Liver (tissue), 3 donors: ENCODE measurements at regions not wholly inside any gene's neighbourhood (a gene's known extent, or its start where the extent isn't known, plus 50 kb on each side); places are given as distances from the start of the nearest gene placed in this dataset.

ENCODE experiments used
- TAF1 ChIP-seq: conservative IDR thresholded peaks from 2 replicates; pipeline ENCODE4 v1.6.1; 2016; ENCODE audit warnings: antibody characterized with exemption, mild to moderate bottlenecking
- TF ChIP-seq, protein P1 (sequence below): fragments of 150-350 bp; IDR thresholded peaks from 2 replicates; pipeline ENCODE4 v1.5.1; 2017; ENCODE audit warnings: improper control_type of control experiment, low read depth, low read length; ENCODE audit not compliant: missing input control
- donor health status: healthy.
- donor health status: healthy.

DNA sequence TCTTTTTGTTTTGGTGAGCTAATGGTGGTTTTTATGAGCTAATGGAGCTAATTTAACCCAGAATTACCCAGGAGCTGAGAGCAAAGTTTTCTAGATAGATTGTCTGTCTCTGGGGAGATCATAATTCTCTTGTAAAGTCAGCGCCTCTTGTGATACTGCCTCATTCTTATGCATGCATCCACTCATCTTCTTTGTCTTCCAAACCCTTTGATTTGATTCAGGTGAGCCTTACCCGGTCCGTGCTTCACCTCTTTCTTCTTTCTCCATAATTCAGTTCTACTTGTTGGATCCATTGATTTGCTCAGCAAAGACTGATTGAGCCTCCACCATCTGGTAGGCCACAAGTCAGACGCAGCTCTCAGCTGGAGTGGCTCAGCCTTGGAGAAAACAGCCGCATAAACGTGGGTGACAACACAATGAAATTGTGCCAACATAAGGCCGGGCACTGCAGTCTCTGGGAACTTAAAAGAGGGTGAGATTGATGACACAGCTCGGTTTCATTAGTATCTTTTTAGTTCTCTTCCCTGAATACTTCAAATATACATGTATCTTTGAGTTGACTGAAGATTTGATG is 158.5 kb upstream of the SH3BP4 start:
- TF ChIP-seq, protein P1, sequence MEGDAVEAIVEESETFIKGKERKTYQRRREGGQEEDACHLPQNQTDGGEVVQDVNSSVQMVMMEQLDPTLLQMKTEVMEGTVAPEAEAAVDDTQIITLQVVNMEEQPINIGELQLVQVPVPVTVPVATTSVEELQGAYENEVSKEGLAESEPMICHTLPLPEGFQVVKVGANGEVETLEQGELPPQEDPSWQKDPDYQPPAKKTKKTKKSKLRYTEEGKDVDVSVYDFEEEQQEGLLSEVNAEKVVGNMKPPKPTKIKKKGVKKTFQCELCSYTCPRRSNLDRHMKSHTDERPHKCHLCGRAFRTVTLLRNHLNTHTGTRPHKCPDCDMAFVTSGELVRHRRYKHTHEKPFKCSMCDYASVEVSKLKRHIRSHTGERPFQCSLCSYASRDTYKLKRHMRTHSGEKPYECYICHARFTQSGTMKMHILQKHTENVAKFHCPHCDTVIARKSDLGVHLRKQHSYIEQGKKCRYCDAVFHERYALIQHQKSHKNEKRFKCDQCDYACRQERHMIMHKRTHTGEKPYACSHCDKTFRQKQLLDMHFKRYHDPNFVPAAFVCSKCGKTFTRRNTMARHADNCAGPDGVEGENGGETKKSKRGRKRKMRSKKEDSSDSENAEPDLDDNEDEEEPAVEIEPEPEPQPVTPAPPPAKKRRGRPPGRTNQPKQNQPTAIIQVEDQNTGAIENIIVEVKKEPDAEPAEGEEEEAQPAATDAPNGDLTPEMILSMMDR = no peak
- TF ChIP-seq TAF1 = no peak
